GM12878 (cell line): ENCODE measurements at regions not wholly inside any gene's neighbourhood (a gene's known extent, or its start where the extent isn't known, plus 50 kb on each side); places are given as distances from the start of the nearest gene placed in this dataset.

Experiments used
- ATAC-seq: fragments of 200-7000 bp; cut with Tn5 transposase; 3 replicates; pipeline ENCODE4 v1.9.1; 2020; ENCODE audit warnings: mild to moderate bottlenecking, moderate library complexity
- BruUV-seq: library from RNA; stranded (reverse); fragments of 400-500 nt; replicated peaks from 2 replicates; lab custom pipeline; 2021; lab: Mats Ljungman, UMichigan
- CTCF ChIA-PET: fragments of 300-600 bp; sonication (Branson Sonifier 250); formaldehyde crosslinking; extraction: SDS; loops from one replicate; lab custom pipeline; 2021; ENCODE audit warnings: inconsistent platforms; lab: Yijun Ruan, JAX
- POLR2A ChIA-PET: fragments of 350-600 bp; formaldehyde crosslinking; extraction: SDS; loops from one replicate; lab custom pipeline; 2021; ENCODE audit warnings: inconsistent platforms; lab: Charles Lee
- RAD21 ChIA-PET: fragments of 300-600 bp; sonication (Branson Sonifier 250); formaldehyde crosslinking; loops from one replicate; lab custom pipeline; 2023; ENCODE audit warnings: antibody characterized with exemption; ENCODE audit not compliant: unreplicated experiment; lab: Charles Lee
- SMC1A ChIA-PET: fragments of 300-600 bp; sonication (Branson Sonifier 250); formaldehyde crosslinking; loops from one replicate; lab custom pipeline; 2023; ENCODE audit not compliant: unreplicated experiment, uncharacterized antibody; lab: Charles Lee
- DNase-seq: peaks from one replicate; pipeline ENCODE4 v3.0.0-alpha.2; 2011; ENCODE audit warnings: low read depth, low spot score
- FAIRE-seq: peaks from 3 replicates; lab custom pipeline; 2011; peaks lifted over from hg19 to GRCh38; lab: Jason Lieb, UNC
- H2AFZ ChIP-seq: 2 replicates; pipeline ENCODE4 v1.6.0; 2011; ENCODE audit warnings: low read depth, low read length, control low read depth; ENCODE audit not compliant: control insufficient read depth
- H3K27ac ChIP-seq: 2 replicates; pipeline ENCODE4 v1.5.1; 2011; ENCODE audit warnings: control low read depth; ENCODE audit not compliant: control insufficient read depth, insufficient read depth
- H3K27me3 ChIP-seq, 2 experiments: replicated peaks in 1 of 2; 2 replicates each; pipeline versions ENCODE4 v1.6.0 to v1.6.1; 2011; ENCODE audit warnings: low read length in 1 of 2; ENCODE audit not compliant: control insufficient read depth in 2 of 2, insufficient read depth in 2 of 2
- H3K36me3 ChIP-seq, 2 experiments: 2 replicates each; pipeline ENCODE4 v1.5.1; 2011; ENCODE audit warnings: low read length in 1 of 2; ENCODE audit not compliant: control insufficient read depth in 2 of 2, insufficient read depth in 2 of 2
- H3K4me1 ChIP-seq: 2 replicates; pipeline ENCODE4 v1.6.1; 2011; ENCODE audit warnings: mild to moderate bottlenecking, low read length, moderate library complexity, mixed read lengths; ENCODE audit not compliant: control insufficient read depth, insufficient read depth
- H3K4me2 ChIP-seq: 2 replicates; pipeline ENCODE4 v1.6.0; 2011; ENCODE audit warnings: control low read depth; ENCODE audit not compliant: control insufficient read depth, insufficient read depth
- H3K4me3 ChIP-seq: fragments of 200-600 bp; sonication (generic); 2 replicates; pipeline ENCODE4 v1.5.1; 2016
- H3K79me2 ChIP-seq: 2 replicates; pipeline ENCODE4 v1.6.0; 2011; ENCODE audit warnings: low read length; ENCODE audit not compliant: control insufficient read depth, insufficient read depth
- H3K9ac ChIP-seq: 2 replicates; pipeline ENCODE4 v1.8.0; 2011; ENCODE audit warnings: low read length, control low read depth, mixed read lengths; ENCODE audit not compliant: control insufficient read depth, insufficient read depth
- H3K9me3 ChIP-seq: replicated peaks from 3 replicates; pipeline ENCODE4 v1.5.1; 2011; ENCODE audit warnings: mild to moderate bottlenecking, low read length; ENCODE audit not compliant: control insufficient read depth, insufficient read depth
- H4K20me1 ChIP-seq: 2 replicates; pipeline ENCODE4 v1.6.0; 2011; ENCODE audit not compliant: control insufficient read depth, insufficient read depth
- CBFB ChIP-seq: IDR thresholded peaks from 2 replicates; pipeline ENCODE4 v1.6.1; 2016; ENCODE audit warnings: antibody characterized with exemption, low read depth
- CBX5 ChIP-seq: sonication (generic); IDR thresholded peaks from 2 replicates; pipeline ENCODE4 v1.6.1; 2016; ENCODE audit warnings: low read depth, moderate library complexity, mild to moderate bottlenecking, inconsistent platforms
- MEF2B ChIP-seq: fragments of 450-650 bp; IDR thresholded peaks from 2 replicates; pipeline ENCODE4 v1.6.1; 2018; ENCODE audit warnings: mild to moderate bottlenecking, moderate library complexity; ENCODE audit not compliant: partially characterized antibody, poor library complexity, severe bottlenecking
- WGBS: methylation state at CpG from one replicate; pipeline ENCODE4 v1.1.6; 2016; ENCODE audit warnings: low lambda C conversion rate; ENCODE audit not compliant: insufficient replicate concordance, insufficient coverage; ENCODE audit errors: missing lambda C conversion rate; 5-methylcytosine and 5-hydroxymethylcytosine counted together
- in situ Hi-C: fragments of 300-500 bp; cut with MboI; formaldehyde crosslinking; loops from 9 replicates; pipeline ENCODE4 v1.14.3; 2018; ENCODE audit warnings: mixed read lengths
- intact Hi-C: fragments of 100-400 bp; cut with micrococcal nuclease; formaldehyde crosslinking; loops from one replicate; pipeline ENCODE4 v1.14.2; 2022; ENCODE audit not compliant: unreplicated experiment
- TF ChIP-seq, protein P1 (sequence below): fragments of 450-650 bp; formaldehyde crosslinking; IDR thresholded peaks from 2 replicates; pipeline ENCODE4 v1.4.0; 2020; ENCODE audit warnings: mild to moderate bottlenecking, moderate library complexity
- TF ChIP-seq, protein P2 (sequence below), 3 experiments: IDR thresholded peaks in 2 of 3; conservative IDR thresholded peaks in 1 of 3; 2 replicates each; pipeline ENCODE4 v1.5.1; 2011; ENCODE audit warnings: low read depth in 3 of 3, low read length in 3 of 3, mild to moderate bottlenecking in 3 of 3, control low read depth in 2 of 3, moderate library complexity in 2 of 3, inconsistent platforms in 1 of 3, mixed read lengths in 1 of 3; ENCODE audit not compliant: control insufficient read depth in 2 of 3, insufficient read depth in 1 of 3; ENCODE audit errors: extremely low read depth in 1 of 3
- TF ChIP-seq, protein P3 (sequence below): IDR thresholded peaks from 2 replicates; pipeline ENCODE4 v1.6.1; 2012; ENCODE audit warnings: low read length, inconsistent platforms
- TF ChIP-seq, protein P4 (sequence below): IDR thresholded peaks from 2 replicates; pipeline ENCODE4 v1.6.1; 2011; ENCODE audit warnings: borderline replicate concordance, low read depth, mild to moderate bottlenecking, moderate library complexity, low read length; ENCODE audit not compliant: insufficient read depth, poor library complexity, severe bottlenecking

DNA sequence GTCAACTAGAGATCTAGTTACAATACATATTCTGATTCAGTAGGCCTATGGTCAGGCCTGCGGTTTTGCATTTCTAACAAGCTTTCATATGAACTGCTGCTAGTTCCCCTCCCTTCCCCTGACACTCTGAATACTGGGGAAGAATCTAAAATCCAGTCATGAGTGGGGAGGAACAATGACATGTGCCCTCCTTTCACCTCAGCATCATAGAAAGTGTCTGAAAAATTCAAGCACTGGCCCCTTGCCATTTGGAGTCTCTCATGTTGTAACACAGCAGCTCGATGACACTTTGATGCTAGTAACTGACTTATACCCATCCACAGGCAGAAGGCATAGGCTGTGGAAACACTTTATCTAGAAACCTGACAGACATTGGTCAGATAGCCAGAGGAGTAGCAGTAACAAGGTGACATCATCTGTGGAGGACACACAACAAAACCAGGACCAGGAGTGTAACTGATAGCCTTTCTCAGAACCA lies 161.9 kb upstream of the RASSF8 start:
- Histone ChIP-seq H3K27ac (no peak overlapping the region), H4K20me1 (no peaks in the 10 kb centered on the region), H3K4me3 (no peak overlapping the region), H3K79me2 (no peaks in the 10 kb centered on the region), H3K27me3 (no peaks in the 10 kb centered on the region; a peak in 1 of 4 replicates), H3K9me3 (no peaks in the 10 kb centered on the region), H3K4me2 (no peak overlapping the region), H3K4me1 (no peaks in the 10 kb centered on the region), H3K36me3 (no peaks in the 10 kb centered on the region), H3K9ac (no peak overlapping the region), H2AFZ (no peak overlapping the region)
- FAIRE-seq, result peak; percentile 18
- intact Hi-C loops (no loop called here), in situ Hi-C loops (no loop called here)
- DNase-seq, result no peak
- ChIA-PET POLR2A (no interaction called here), SMC1A (no interaction called here), CTCF (no interaction called here), RAD21 (no interaction called here)
- WGBS, result 9% methylated on average over 2 of the region's 2 CpGs
- no TSS peak for BruUV-seq
- TF ChIP-seq CBFB (no peak), CBX5 (no peak), MEF2B (no peak)
- TF ChIP-seq, protein P1, sequence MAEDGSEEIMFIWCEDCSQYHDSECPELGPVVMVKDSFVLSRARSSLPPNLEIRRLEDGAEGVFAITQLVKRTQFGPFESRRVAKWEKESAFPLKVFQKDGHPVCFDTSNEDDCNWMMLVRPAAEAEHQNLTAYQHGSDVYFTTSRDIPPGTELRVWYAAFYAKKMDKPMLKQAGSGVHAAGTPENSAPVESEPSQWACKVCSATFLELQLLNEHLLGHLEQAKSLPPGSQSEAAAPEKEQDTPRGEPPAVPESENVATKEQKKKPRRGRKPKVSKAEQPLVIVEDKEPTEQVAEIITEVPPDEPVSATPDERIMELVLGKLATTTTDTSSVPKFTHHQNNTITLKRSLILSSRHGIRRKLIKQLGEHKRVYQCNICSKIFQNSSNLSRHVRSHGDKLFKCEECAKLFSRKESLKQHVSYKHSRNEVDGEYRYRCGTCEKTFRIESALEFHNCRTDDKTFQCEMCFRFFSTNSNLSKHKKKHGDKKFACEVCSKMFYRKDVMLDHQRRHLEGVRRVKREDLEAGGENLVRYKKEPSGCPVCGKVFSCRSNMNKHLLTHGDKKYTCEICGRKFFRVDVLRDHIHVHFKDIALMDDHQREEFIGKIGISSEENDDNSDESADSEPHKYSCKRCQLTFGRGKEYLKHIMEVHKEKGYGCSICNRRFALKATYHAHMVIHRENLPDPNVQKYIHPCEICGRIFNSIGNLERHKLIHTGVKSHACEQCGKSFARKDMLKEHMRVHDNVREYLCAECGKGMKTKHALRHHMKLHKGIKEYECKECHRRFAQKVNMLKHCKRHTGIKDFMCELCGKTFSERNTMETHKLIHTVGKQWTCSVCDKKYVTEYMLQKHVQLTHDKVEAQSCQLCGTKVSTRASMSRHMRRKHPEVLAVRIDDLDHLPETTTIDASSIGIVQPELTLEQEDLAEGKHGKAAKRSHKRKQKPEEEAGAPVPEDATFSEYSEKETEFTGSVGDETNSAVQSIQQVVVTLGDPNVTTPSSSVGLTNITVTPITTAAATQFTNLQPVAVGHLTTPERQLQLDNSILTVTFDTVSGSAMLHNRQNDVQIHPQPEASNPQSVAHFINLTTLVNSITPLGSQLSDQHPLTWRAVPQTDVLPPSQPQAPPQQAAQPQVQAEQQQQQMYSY, result no peak
- TF ChIP-seq, protein P2, sequence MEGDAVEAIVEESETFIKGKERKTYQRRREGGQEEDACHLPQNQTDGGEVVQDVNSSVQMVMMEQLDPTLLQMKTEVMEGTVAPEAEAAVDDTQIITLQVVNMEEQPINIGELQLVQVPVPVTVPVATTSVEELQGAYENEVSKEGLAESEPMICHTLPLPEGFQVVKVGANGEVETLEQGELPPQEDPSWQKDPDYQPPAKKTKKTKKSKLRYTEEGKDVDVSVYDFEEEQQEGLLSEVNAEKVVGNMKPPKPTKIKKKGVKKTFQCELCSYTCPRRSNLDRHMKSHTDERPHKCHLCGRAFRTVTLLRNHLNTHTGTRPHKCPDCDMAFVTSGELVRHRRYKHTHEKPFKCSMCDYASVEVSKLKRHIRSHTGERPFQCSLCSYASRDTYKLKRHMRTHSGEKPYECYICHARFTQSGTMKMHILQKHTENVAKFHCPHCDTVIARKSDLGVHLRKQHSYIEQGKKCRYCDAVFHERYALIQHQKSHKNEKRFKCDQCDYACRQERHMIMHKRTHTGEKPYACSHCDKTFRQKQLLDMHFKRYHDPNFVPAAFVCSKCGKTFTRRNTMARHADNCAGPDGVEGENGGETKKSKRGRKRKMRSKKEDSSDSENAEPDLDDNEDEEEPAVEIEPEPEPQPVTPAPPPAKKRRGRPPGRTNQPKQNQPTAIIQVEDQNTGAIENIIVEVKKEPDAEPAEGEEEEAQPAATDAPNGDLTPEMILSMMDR (IDR thresholded peaks at IDR 0.05 in 2 of 3, conservative IDR thresholded peaks at IDR 0.05 in 1 of 3; ENCODE audit: control insufficient read depth in 2 of 3, extremely low read depth in 1 of 3, insufficient read depth in 1 of 3, low read depth in 3 of 3, low read length in 3 of 3), result no peak
- TF ChIP-seq, protein P3, sequence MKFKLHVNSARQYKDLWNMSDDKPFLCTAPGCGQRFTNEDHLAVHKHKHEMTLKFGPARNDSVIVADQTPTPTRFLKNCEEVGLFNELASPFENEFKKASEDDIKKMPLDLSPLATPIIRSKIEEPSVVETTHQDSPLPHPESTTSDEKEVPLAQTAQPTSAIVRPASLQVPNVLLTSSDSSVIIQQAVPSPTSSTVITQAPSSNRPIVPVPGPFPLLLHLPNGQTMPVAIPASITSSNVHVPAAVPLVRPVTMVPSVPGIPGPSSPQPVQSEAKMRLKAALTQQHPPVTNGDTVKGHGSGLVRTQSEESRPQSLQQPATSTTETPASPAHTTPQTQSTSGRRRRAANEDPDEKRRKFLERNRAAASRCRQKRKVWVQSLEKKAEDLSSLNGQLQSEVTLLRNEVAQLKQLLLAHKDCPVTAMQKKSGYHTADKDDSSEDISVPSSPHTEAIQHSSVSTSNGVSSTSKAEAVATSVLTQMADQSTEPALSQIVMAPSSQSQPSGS, result no peak
- TF ChIP-seq, protein P4, sequence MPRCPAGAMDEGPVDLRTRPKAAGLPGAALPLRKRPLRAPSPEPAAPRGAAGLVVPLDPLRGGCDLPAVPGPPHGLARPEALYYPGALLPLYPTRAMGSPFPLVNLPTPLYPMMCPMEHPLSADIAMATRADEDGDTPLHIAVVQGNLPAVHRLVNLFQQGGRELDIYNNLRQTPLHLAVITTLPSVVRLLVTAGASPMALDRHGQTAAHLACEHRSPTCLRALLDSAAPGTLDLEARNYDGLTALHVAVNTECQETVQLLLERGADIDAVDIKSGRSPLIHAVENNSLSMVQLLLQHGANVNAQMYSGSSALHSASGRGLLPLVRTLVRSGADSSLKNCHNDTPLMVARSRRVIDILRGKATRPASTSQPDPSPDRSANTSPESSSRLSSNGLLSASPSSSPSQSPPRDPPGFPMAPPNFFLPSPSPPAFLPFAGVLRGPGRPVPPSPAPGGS, result no peak
- ATAC-seq, result no peak; the same call in none of the 3 replicates
